Skeletal muscle tissue (tissue), 3 donors: ENCODE measurements at regions not wholly inside any gene's neighbourhood (a gene's known extent, or its start where the extent isn't known, plus 50 kb on each side); places are given as distances from the start of the nearest gene placed in this dataset.

Experiments
- H3K27ac ChIP-seq: one replicate; pipeline ENCODE4 v1.7.0; 2013; ENCODE audit warnings: mild to moderate bottlenecking, low read depth, low read length, inconsistent platforms
- H3K27me3 ChIP-seq, 3 donors: one replicate each; pipeline ENCODE4 v1.7.0; 2013; ENCODE audit warnings: low read length in 3 of 3; ENCODE audit not compliant: control insufficient read depth in 3 of 3, insufficient read depth in 3 of 3
- H3K36me3 ChIP-seq, 3 donors: one replicate each; pipeline ENCODE4 v1.7.0; 2013; ENCODE audit warnings: low read length in 3 of 3; ENCODE audit not compliant: control insufficient read depth in 3 of 3, insufficient read depth in 3 of 3
- H3K4me1 ChIP-seq, 3 donors: one replicate each; pipeline ENCODE4 v1.7.0; 2013; ENCODE audit warnings: low read length in 3 of 3, mild to moderate bottlenecking in 3 of 3; ENCODE audit not compliant: control insufficient read depth in 3 of 3, insufficient read depth in 3 of 3
- H3K4me3 ChIP-seq, 3 donors: one replicate each; pipeline ENCODE4 v1.7.0; 2013; ENCODE audit warnings: low read length in 3 of 3
- H3K9ac ChIP-seq, 3 donors: one replicate each; pipeline ENCODE4 v1.7.0; 2013; ENCODE audit warnings: low read length in 3 of 3, mild to moderate bottlenecking in 3 of 3, moderate library complexity in 2 of 3, low read depth in 1 of 3
- H3K9me3 ChIP-seq, 3 donors: one replicate each; pipeline ENCODE4 v1.7.0; 2013; ENCODE audit warnings: low read length in 3 of 3; ENCODE audit not compliant: control insufficient read depth in 3 of 3
- donor health status: Osteomylitis.

- no peaks in the 10 kb centered on the region for H3K4me1 ChIP-seq
- no peaks in the 10 kb centered on the region for H3K9me3 ChIP-seq
- no peaks in the 10 kb centered on the region for H3K27me3 ChIP-seq
- H3K36me3 ChIP-seq = no peaks in the 10 kb centered on the region
- H3K27ac ChIP-seq = no peak overlapping the region
- no peak overlapping the region for H3K9ac ChIP-seq
- H3K4me3 ChIP-seq = no peak overlapping the region
Observed at GRCh38 chr6:128768187-128768586, 114.8 kb upstream of the LAMA2 start.

GRCh38 chr6:128767705-128768104 lies 115.2 kb upstream of the LAMA2 start:
- Histone ChIP-seq H3K9me3 (no peaks in the 10 kb centered on the region), H3K36me3 (no peaks in the 10 kb centered on the region), H3K9ac (no peak overlapping the region), H3K27ac (no peak overlapping the region), H3K27me3 (no peaks in the 10 kb centered on the region), H3K4me1 (no peaks in the 10 kb centered on the region), H3K4me3 (no peak overlapping the region)

GRCh38 chr6:128767150-128767549 lies 115.8 kb upstream of the LAMA2 start:
- Histone ChIP-seq H3K4me3 (no peak overlapping the region), H3K9ac (no peak overlapping the region), H3K27me3 (no peaks in the 10 kb centered on the region), H3K4me1 (no peaks in the 10 kb centered on the region), H3K36me3 (no peaks in the 10 kb centered on the region), H3K27ac (no peak overlapping the region), H3K9me3 (no peaks in the 10 kb centered on the region)

- H3K9ac ChIP-seq = no peak overlapping the region
- H3K9me3 ChIP-seq = no peaks in the 10 kb centered on the region
- no peaks in the 10 kb centered on the region for H3K36me3 ChIP-seq
- H3K27ac ChIP-seq = no peak overlapping the region
- H3K4me3 ChIP-seq = no peak overlapping the region
- no peaks in the 10 kb centered on the region for H3K27me3 ChIP-seq
- no peaks in the 10 kb centered on the region for H3K4me1 ChIP-seq
Observed at GRCh38 chr6:128763599-128764300, 119.2 kb upstream of the LAMA2 start.

GRCh38 chr6:128759901-128760300 lies 123.0 kb upstream of the LAMA2 start:
- Histone ChIP-seq H3K4me3 (no peak overlapping the region), H3K27ac (no peak overlapping the region), H3K36me3 (no peaks in the 10 kb centered on the region)

GRCh38 chr6:128759447-128759846 lies 123.5 kb upstream of the LAMA2 start:
- no peaks in the 10 kb centered on the region for H3K9me3 ChIP-seq
- H3K27me3 ChIP-seq = no peaks in the 10 kb centered on the region
- H3K9ac ChIP-seq = no peak overlapping the region
- no peak overlapping the region for H3K4me3 ChIP-seq
- H3K4me1 ChIP-seq = no peaks in the 10 kb centered on the region
- no peak overlapping the region for H3K27ac ChIP-seq
- no peaks in the 10 kb centered on the region for H3K36me3 ChIP-seq

More at GRCh38 chr6:128759901-128760300, 123.0 kb upstream of the LAMA2 start:
- H3K27me3 ChIP-seq = no peaks in the 10 kb centered on the region
- H3K9ac ChIP-seq = no peak overlapping the region
- no peaks in the 10 kb centered on the region for H3K9me3 ChIP-seq
- H3K4me1 ChIP-seq = no peaks in the 10 kb centered on the region

GRCh38 chr6:128757961-128758360 lies 125.0 kb upstream of the LAMA2 start:
- Histone ChIP-seq H3K4me3 (no peak overlapping the region), H3K27ac (no peak overlapping the region), H3K4me1 (no peaks in the 10 kb centered on the region), H3K9me3 (no peaks in the 10 kb centered on the region), H3K9ac (no peak overlapping the region), H3K27me3 (no peaks in the 10 kb centered on the region), H3K36me3 (no peaks in the 10 kb centered on the region)

- Histone ChIP-seq H3K4me3 (no peak overlapping the region), H3K36me3 (no peaks in the 10 kb centered on the region), H3K9ac (no peak overlapping the region), H3K27ac (no peak overlapping the region), H3K9me3 (no peaks in the 10 kb centered on the region), H3K27me3 (no peaks in the 10 kb centered on the region), H3K4me1 (no peaks in the 10 kb centered on the region)
Observed at GRCh38 chr6:128754658-128755256, 128.2 kb upstream of the LAMA2 start.

GRCh38 chr6:128743974-128744765 lies 138.8 kb upstream of the LAMA2 start:
- no peak overlapping the region for H3K9ac ChIP-seq
- H3K27ac ChIP-seq = no peak overlapping the region
- no peaks in the 10 kb centered on the region for H3K4me1 ChIP-seq
- no peaks in the 10 kb centered on the region for H3K27me3 ChIP-seq
- H3K4me3 ChIP-seq = no peak overlapping the region
- H3K9me3 ChIP-seq = no peaks in the 10 kb centered on the region
- no peaks in the 10 kb centered on the region for H3K36me3 ChIP-seq

GRCh38 chr6:128742900-128743299 lies 140.0 kb upstream of the LAMA2 start:
- no peaks in the 10 kb centered on the region for H3K36me3 ChIP-seq
- no peaks in the 10 kb centered on the region for H3K4me1 ChIP-seq
- H3K27me3 ChIP-seq = no peaks in the 10 kb centered on the region
- H3K9me3 ChIP-seq = no peaks in the 10 kb centered on the region
- H3K4me3 ChIP-seq = no peak overlapping the region
- no peak overlapping the region for H3K9ac ChIP-seq
- no peak overlapping the region for H3K27ac ChIP-seq
